GM19455 (cell line): ENCODE measurements at regions not wholly inside any gene's neighbourhood (a gene's known extent, or its start where the extent isn't known, plus 50 kb on each side); places are given as distances from the start of the nearest gene placed in this dataset.

Experiments used
- ATAC-seq: cut with Tn5 transposase; IDR thresholded peaks from one replicate; pipeline ENCODE4 v1.9.1; 2021; ENCODE audit not compliant: unreplicated experiment

- no peak for ATAC-seq
Observed at GRCh38 chr6:167766986-167767714, 59.6 kb upstream of the AFDN start.

GRCh38 chr6:167767715-167768107 lies 59.0 kb upstream of the AFDN start:
- ATAC-seq, result no peak

- ATAC-seq, result no peak
Observed at GRCh38 chr6:167768471-167769215, 58.1 kb upstream of the AFDN start.

- ATAC-seq, result no peak
Observed at GRCh38 chr6:167769408-167770190, 57.1 kb upstream of the AFDN start.

- no peak for ATAC-seq
Observed at GRCh38 chr6:167770291-167770955, 56.3 kb upstream of the AFDN start.

GRCh38 chr6:167774881-167775280 lies 51.8 kb upstream of the AFDN start:
- no peak for ATAC-seq

GRCh38 chr6:167776906-167777627 lies 49.6 kb upstream of the AFDN start:
- ATAC-seq, result no peak
